ENCODE measurements at regions not wholly inside any gene's neighbourhood (a gene's known extent, or its start where the extent isn't known, plus 50 kb on each side); places are given as distances from the start of the nearest gene placed in this dataset.

DNA sequence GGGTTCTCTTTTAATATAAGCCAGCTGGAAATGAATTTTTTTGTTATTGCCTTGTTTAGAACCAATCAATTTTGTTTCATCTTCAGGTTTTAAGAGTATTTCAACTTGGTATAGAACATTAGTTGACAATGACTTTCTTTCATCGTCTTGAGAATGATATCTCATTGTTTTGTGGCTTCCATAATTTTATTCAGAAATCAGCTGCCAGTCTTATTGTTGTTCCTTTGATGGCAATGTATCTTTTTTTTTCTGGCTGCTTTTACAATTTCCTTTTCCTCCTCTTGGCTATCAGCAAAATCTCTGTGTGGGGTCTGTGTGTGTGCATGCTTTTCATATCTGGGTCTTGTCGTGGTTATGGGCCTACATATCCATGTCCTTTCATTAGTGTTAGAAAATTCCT is 1536.4 kb upstream of the TENM3 start:
- no peak for DNase-seq

GRCh38 chr4:180710628-180711337 is 1532.4 kb upstream of the TENM3 start:
- no peak for DNase-seq

DNA sequence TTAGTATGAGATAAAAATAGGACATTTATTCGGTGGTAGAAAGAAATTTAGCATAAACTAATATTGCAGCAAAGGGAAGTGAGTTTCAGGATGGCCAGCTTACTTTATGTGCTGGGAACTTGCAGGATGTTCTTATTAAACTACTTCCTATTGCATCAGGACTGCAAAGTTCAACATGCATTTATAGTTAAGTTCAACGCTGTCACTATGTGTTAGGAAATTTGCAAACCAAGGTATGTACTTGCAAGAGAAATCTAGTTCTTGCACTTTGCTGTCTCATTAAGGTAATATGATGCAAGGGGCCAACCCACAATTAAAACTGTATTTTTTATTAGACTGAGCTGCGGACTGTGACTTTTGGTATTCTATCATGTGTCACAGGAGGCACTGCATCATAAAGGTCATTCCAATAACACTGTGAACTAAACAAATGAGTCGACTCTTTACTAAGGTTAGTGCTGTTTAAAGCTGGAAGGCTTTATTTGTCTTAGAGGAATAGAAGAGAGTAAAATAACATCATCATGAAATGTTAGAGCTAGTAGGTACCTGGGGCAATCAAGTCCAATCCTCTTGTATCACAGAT is 1525.7 kb upstream of the TENM3 start:
- DNase-seq = no peak

DNA sequence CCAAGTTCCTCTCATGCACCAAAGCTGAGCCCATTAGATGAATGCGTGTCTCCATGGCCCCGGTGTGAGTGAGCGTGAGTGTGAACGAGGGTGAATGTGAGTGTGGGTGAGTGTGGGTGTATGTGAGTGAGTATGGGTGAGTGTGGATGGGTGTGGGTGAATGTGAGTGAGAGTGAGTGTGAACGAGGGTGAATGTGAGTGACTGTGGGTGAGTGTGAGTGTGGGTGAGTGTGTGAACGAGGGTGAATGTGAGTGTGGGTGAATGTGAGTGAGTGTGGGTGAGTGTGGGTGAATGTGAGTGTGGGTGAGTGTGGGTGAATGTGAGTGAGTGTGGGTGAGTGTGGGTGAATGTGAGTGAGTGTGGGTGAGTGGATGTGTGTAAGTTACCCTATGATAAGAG is 1521.8 kb upstream of the TENM3 start:
- no peak for DNase-seq

GRCh38 chr4:180726611-180727010 is 1516.6 kb upstream of the TENM3 start:
- DNase-seq = no peak

GRCh38 chr4:180727478-180727877 is 1515.7 kb upstream of the TENM3 start:
- DNase-seq = peak; percentile 48

GRCh38 chr4:180734753-180735432 is 1508.3 kb upstream of the TENM3 start:
- no peak for DNase-seq

- no peak for DNase-seq
These were observed 1501.5 kb upstream of the TENM3 start for GRCh38 chr4:180741703-180742102.

- DNase-seq = no peak
These were observed 1498.2 kb upstream of the TENM3 start for GRCh38 chr4:180745019-180745418.

DNA sequence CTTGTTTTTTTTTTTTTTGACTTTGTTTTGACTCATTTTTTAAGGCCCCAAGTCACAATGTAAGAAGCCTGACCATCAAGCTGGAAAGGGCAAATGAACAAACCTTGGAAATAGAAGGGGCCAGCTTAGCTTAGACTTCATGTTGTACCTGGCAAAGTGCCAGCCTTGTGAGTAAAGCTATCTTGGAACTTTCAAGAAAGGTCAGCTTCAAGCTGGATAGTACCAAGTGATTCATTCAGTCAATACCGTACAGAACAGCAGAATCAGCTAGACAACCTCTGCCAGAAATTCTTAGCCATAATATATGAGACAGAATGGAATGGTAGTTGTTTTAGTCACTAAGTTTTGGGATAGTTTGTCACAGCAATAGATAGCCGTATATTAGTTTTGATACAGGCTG is 1492.2 kb upstream of the TENM3 start:
- DNase-seq = no peak

DNA sequence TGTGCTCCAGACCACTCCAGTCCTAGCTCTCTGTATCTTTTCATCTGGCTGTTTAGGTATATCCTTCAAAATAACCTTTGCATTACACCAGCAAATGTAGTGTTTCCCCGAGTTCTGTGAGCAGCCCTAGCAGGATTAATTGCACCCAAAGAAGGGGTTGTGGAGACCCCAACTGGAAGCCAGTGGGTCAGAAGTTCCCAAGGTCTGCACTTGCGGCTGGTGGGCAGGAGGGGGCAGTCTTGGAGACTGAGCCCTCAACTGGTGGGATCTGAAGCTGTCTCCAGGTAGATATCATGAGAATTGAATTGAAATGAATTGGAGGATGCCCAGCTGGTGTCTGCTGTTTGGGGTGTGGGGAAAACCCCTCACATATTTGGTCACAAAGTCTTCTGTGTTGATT is 1485.3 kb upstream of the TENM3 start:
- DNase-seq = no peak

DNA sequence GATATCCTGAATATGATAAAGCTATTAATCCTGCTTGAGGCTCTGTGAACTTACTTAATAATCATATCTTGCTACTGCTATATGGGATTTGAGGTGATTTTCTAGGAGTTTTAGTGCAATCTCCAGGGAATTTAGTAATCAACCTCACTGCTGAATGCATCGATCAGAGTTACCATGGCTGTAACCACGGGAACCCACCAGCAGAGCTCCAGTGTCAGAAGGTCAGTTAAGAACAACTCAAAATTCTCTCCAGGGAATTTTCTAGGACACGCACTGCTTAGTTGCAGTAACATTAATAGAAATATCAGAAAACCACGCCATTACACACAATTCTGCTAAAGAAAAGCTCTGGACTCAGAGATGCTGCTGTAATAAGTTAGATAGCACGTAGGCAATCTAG is 1477.2 kb upstream of the TENM3 start:
- no peak for DNase-seq

GRCh38 chr4:180766944-180767729 is 1476.1 kb upstream of the TENM3 start:
- peak; percentile 78 for DNase-seq

- no peak for DNase-seq
These were observed 1474.6 kb upstream of the TENM3 start for GRCh38 chr4:180768610-180769009.

GRCh38 chr4:180769791-180770190 is 1473.4 kb upstream of the TENM3 start:
- no peak for DNase-seq

GRCh38 chr4:180770265-180770664 is 1472.9 kb upstream of the TENM3 start:
- no peak for DNase-seq

DNA sequence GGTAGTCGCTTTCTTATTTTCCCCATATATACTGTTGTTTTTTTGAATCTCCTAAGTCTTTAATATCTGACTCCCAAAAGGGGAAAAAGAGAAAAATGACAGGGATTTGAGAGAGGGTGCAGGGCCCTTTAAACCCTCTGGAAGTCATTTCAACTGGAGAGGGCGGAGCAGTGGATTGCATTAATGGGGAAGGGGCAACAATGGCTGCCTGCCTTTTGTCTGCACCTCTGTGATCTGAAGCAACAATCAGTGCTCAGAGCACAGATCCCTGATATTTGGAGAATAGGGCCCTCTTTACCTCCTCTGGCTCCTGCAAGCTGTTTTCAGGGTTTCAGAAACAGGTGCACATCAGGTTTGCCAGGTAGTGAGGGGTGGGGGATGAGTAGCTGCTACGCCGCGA is 1458.3 kb upstream of the TENM3 start:
- DNase-seq = no peak

DNA sequence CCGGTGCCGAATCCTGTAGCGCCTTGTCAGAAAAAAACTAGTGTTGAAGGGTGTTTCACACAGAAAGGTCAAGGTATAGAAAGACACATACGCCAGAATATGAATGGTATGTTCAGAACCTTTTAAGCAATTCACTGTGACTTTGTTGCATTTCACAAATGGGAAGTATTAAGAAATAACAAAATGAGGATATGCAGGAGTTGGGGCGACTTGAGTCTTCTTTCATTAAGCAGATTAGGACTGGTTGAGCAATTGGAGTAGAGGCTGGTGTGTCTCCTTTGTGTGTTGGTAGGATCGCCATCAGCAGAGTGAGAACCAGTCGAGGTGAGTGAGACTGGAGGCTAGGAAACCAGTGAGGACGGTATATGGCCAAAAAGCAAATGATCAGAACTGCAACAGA is 1454.5 kb upstream of the TENM3 start:
- no peak for DNase-seq

GRCh38 chr4:180789929-180790328 is 1453.3 kb upstream of the TENM3 start:
- DNase-seq = no peak

DNA sequence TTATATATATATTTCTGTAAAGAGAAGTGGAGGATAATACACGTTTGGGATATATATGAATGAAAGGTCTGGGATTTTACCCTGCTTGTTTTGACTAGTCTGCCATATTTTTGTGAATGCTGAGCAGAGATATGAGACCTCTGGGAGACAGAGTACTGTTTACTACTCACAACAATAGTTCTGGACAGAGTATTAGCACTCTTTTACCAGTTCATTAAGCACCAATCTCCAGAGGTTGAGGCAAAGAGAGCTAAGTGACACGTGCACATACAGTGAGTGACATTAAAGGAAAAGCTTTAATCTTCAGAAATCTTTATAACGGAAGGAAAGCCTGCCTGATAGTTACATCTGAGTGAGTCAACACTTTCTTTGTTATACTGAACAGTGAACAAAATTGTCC is 1452.7 kb upstream of the TENM3 start:
- no peak for DNase-seq

DNA sequence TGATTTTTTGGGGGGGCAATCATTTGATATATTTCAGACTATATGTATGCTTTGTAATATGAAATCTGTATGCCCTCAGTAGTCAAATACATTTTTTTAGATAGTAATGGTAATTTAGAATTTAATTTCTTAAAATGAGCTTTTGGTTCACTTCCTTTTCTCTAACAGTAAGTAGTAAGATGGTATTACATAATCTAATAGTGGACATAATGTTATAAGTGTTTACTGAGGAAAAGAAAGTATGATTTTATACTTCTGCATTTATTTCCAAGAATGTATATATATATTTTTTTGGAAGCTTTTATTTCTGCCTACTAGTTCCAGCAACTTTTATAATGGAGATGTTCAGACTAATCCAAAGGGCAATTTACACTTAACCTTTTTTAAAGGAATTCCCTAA is 1450.7 kb upstream of the TENM3 start:
- no peak for DNase-seq

GRCh38 chr4:180794333-180794732 is 1448.9 kb upstream of the TENM3 start:
- DNase-seq = no peak

DNA sequence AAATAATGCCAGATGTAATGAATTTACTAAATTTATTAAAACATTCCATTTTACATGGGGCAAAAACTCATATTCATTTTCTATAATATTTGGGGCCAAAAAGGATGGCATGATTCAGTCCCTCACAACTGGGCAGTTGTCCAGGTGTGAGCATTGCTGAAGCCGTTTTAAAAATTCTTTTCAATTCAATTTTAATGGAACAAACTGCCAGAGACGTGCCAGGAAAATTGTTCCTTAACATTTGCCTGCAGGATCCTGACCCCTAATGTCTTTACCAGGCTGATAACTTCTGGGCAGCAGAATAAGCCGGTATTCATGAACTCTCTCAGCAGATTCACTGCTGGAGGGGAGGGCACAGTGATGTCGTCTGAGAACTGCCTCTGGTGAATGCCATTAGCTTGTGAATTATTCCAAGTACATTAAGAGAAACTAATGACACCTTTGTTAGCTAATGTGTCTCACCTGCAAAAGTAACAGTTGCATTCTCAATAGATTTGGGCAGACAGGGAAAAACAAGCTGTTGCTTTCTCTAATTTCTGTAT is 1445.1 kb upstream of the TENM3 start:
- no peak for DNase-seq
